B cell (primary cell): ENCODE measurements at regions not wholly inside any gene's neighbourhood (a gene's known extent, or its start where the extent isn't known, plus 50 kb on each side); places are given as distances from the start of the nearest gene placed in this dataset.

Source experiments
- ATAC-seq: fragments of 200-7000 bp; cut with Tn5 transposase; one replicate; pipeline ENCODE4 v1.10.0; 2021; ENCODE audit warnings: low read depth, mild to moderate bottlenecking, moderate number of reproducible peaks, moderate library complexity
- CTCF ChIA-PET: fragments of 350-600 bp; sonication (Branson Sonifier 250); formaldehyde crosslinking; loops from one replicate; lab custom pipeline; 2021; ENCODE audit warnings: antibody characterized with exemption, inconsistent platforms; lab: Charles Lee
- POLR2A ChIA-PET: fragments of 350-600 bp; sonication (Branson Sonifier 250); formaldehyde crosslinking; loops from one replicate; lab custom pipeline; 2021; ENCODE audit warnings: antibody characterized with exemption; lab: Charles Lee
- DNase-seq: peaks from one replicate; pipeline ENCODE4 v3.0.0; 2013
- H2AFZ ChIP-seq: 2 replicates; pipeline ENCODE4 v1.6.1; 2012; ENCODE audit warnings: mild to moderate bottlenecking, low read depth, low read length; ENCODE audit not compliant: insufficient read depth, poor library complexity, severe bottlenecking
- H3K27ac ChIP-seq, 2 donors: 1 replicate in 1 of 2; 2 replicates in 1 of 2; pipeline ENCODE4 v1.5.1; 2012 to 2013; ENCODE audit warnings: low read length in 2 of 2, mild to moderate bottlenecking in 2 of 2, moderate library complexity in 1 of 2
- H3K27me3 ChIP-seq, 4 experiments: fragments of 200-600 bp in 1 of 4; sonication (generic) in 1 of 4; replicated peaks in 1 of 4; 1 replicate in 2 of 4; 2 replicates in 2 of 4; pipeline versions ENCODE4 v1.6.1 to v1.7.0; 2013 to 2016; ENCODE audit warnings: low read length in 3 of 4, mild to moderate bottlenecking in 2 of 4, mixed read lengths in 1 of 4, moderate library complexity in 1 of 4; ENCODE audit not compliant: insufficient read depth in 4 of 4, control insufficient read depth in 3 of 4; ENCODE audit errors: control extremely low read depth in 1 of 4
- H3K36me3 ChIP-seq, 2 experiments: replicated peaks in 1 of 2; 1 replicate in 1 of 2; 2 replicates in 1 of 2; pipeline versions ENCODE4 v1.6.1 to v1.7.1; 2013; ENCODE audit warnings: low read length in 1 of 2; ENCODE audit not compliant: insufficient read depth in 2 of 2, control insufficient read depth in 1 of 2; ENCODE audit errors: control extremely low read depth in 1 of 2, extremely low read depth in 1 of 2
- H3K4me1 ChIP-seq, 2 donors: fragments of 200-600 bp in 1 of 2; sonication (generic) in 1 of 2; 1 replicate in 1 of 2; 2 replicates in 1 of 2; pipeline versions ENCODE4 v1.5.1 to v1.6.1; 2013 to 2017; ENCODE audit warnings: low read length in 2 of 2; ENCODE audit not compliant: control insufficient read depth in 2 of 2, insufficient read depth in 2 of 2
- H3K4me2 ChIP-seq: replicated peaks from 2 replicates; pipeline ENCODE3; 2012; ENCODE audit warnings: mild to moderate bottlenecking, low read depth, low read length; ENCODE audit not compliant: poor library complexity, severe bottlenecking
- H3K4me3 ChIP-seq, 5 experiments: fragments of 200-600 bp in 1 of 5; sonication (generic) in 1 of 5; 1 replicate in 3 of 5; 2 replicates in 2 of 5; pipeline versions ENCODE4 v1.5.1 to v1.7.0; 2011 to 2016; ENCODE audit warnings: low read length in 4 of 5, mild to moderate bottlenecking in 4 of 5, low read depth in 2 of 5, control low read depth in 1 of 5, moderate library complexity in 1 of 5; ENCODE audit not compliant: insufficient read depth in 1 of 5; ENCODE audit errors: control extremely low read depth in 1 of 5, extremely low read depth in 1 of 5
- H3K79me2 ChIP-seq: fragments of 200-600 bp; sonication (generic); one replicate; pipeline ENCODE4 v1.6.0; 2016; ENCODE audit warnings: low read length; ENCODE audit not compliant: control insufficient read depth, insufficient read depth
- H3K9ac ChIP-seq: fragments of 200-600 bp; sonication (generic); 2 replicates; pipeline ENCODE4 v1.6.1; 2017; ENCODE audit warnings: mild to moderate bottlenecking, low read length, moderate library complexity
- H3K9me3 ChIP-seq, 3 donors: one replicate each; pipeline versions ENCODE4 v1.6.1 to v1.7.1; 2013; ENCODE audit warnings: low read length in 2 of 3; ENCODE audit not compliant: control insufficient read depth in 2 of 3, insufficient read depth in 1 of 3; ENCODE audit errors: control extremely low read depth in 1 of 3
- H4K20me1 ChIP-seq: 2 replicates; pipeline ENCODE4 v1.6.0; 2012; ENCODE audit warnings: mild to moderate bottlenecking, low read length; ENCODE audit not compliant: insufficient read depth, control insufficient read depth, poor library complexity, severe bottlenecking
- H3K27ac Mint-ChIP-seq: one replicate; pipeline ENCODE4 v1.8.0; 2021; ENCODE audit warnings: mixed read lengths
- H3K27me3 Mint-ChIP-seq: one replicate; pipeline ENCODE4 v1.8.0; 2021; ENCODE audit warnings: mixed read lengths
- H3K4me1 Mint-ChIP-seq: one replicate; pipeline ENCODE4 v1.8.0; 2021; ENCODE audit warnings: mixed read lengths
- H3K4me3 Mint-ChIP-seq: one replicate; pipeline ENCODE4 v1.8.0; 2021; ENCODE audit warnings: mixed read lengths
- H3K9me3 Mint-ChIP-seq: one replicate; pipeline ENCODE4 v1.8.0; 2022; ENCODE audit warnings: mixed read lengths; ENCODE audit not compliant: insufficient read depth
- CTCF ChIP-seq: fragments of 200-600 bp; IDR thresholded peaks from one replicate; pipeline ENCODE4 v1.8.0; 2022; ENCODE audit warnings: antibody characterized with exemption, mild to moderate bottlenecking
- EZH2 ChIP-seq: IDR thresholded peaks from 2 replicates; pipeline ENCODE4 v1.6.1; 2012; ENCODE audit warnings: borderline replicate concordance, low read depth, mild to moderate bottlenecking, moderate library complexity, low read length; ENCODE audit not compliant: insufficient read depth, poor library complexity, severe bottlenecking
- WGBS: methylation state at CpG from one replicate; pipeline ENCODE4 v1.1.5; 2013; ENCODE audit warnings: missing lambda C conversion rate; ENCODE audit not compliant: insufficient coverage; 5-methylcytosine and 5-hydroxymethylcytosine counted together
- intact Hi-C: fragments of 100-400 bp; cut with micrococcal nuclease; formaldehyde crosslinking; loops from one replicate; pipeline ENCODE4 v1.10.0; 2022

- Histone ChIP-seq H4K20me1 (no peaks in the 10 kb centered on the region), H2AFZ (no peak overlapping the region), H3K4me1 (no peaks in the 10 kb centered on the region), H3K27me3 (no peaks in the 10 kb centered on the region), H3K9me3 (peaks cover 0 to 13% (median 0%) of the 10 kb centered on the region in 3 donors), H3K27ac (no peak overlapping the region), H3K4me3 (no peak overlapping the region), H3K36me3 (no peaks in the 10 kb centered on the region), H3K79me2 (no peaks in the 10 kb centered on the region), H3K4me2 (no peak overlapping the region), H3K9ac (no peak overlapping the region)
- H3K27me3 Mint-ChIP-seq = no peaks in the 10 kb centered on the region
- H3K9me3 Mint-ChIP-seq = peaks cover 10% of the 10 kb centered on the region
- ChIA-PET POLR2A (no interaction called here), CTCF (no interaction called here)
- TF ChIP-seq CTCF = no peak
- intact Hi-C loops = no loop called here
- DNase-seq = no peak
- no peak overlapping the region for H3K4me3 Mint-ChIP-seq
- ATAC-seq = no peak
- no peak overlapping the region for H3K27ac Mint-ChIP-seq
- no peaks in the 10 kb centered on the region for H3K4me1 Mint-ChIP-seq
Observed at GRCh38 chr2:228869636-228870264, 401.3 kb downstream of the PID1 start.

DNA sequence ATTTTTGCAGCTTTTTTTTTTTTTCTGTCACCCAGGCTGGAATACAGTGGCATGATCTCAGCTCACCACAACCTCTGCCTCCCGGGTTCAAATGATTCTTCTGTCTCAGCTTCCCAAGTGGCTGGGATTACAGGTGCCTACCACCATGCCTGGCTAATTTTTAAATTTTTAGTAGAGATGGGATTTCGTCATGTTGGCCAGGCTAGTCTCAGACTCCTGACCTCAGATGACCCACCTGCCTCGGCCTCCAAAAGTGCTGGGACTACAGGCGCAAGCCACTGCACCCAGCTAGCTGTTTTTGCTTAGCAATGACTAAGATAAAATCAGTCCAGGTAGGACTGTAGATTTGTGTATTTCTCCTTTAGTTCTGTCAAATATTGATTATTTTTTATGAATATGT lies 403.7 kb downstream of the PID1 start:
- Histone ChIP-seq H3K4me3 (no peak overlapping the region), H3K36me3 (no peaks in the 10 kb centered on the region), H4K20me1 (no peaks in the 10 kb centered on the region), H3K9ac (no peak overlapping the region), H3K9me3 (peaks cover 0 to 13% (median 0%) of the 10 kb centered on the region in 3 donors), H3K27ac (no peak overlapping the region), H3K4me2 (no peak overlapping the region), H3K27me3 (no peaks in the 10 kb centered on the region), H3K4me1 (no peaks in the 10 kb centered on the region), H3K79me2 (no peaks in the 10 kb centered on the region), H2AFZ (no peak overlapping the region)
- DNase-seq (no peak), ATAC-seq (no peak)
- WGBS = 75% methylated on average over 2 of the region's 4 CpGs
- intact Hi-C loops = no loop called here
- no peak for TF ChIP-seq CTCF
- TF ChIP-seq EZH2 = no peak
- no peaks in the 10 kb centered on the region for H3K4me1 Mint-ChIP-seq
- no peak overlapping the region for H3K27ac Mint-ChIP-seq
- ChIA-PET POLR2A (no interaction called here), CTCF (no interaction called here)
- no peaks in the 10 kb centered on the region for H3K27me3 Mint-ChIP-seq
- no peak overlapping the region for H3K4me3 Mint-ChIP-seq
- H3K9me3 Mint-ChIP-seq = peaks cover 6% of the 10 kb centered on the region
